Superior temporal gyrus (tissue), 1 donor: ENCODE measurements at regions not wholly inside any gene's neighbourhood (a gene's known extent, or its start where the extent isn't known, plus 50 kb on each side); places are given as distances from the start of the nearest gene placed in this dataset.
A peak's percentile ranks its signal among the peaks of the same experiment; 100 is the strongest.
"Not testable (repeated sequence)": the region's sequence is repeated elsewhere in the genome, so short reads cannot be mapped to it uniquely, and the experiment has no call there.

Experiments
- DNase-seq: peaks from one replicate; pipeline ENCODE4 v3.0.0-alpha.2; 2016; ENCODE audit errors: extremely low spot score

GRCh38 chr2:100703213-100703612, 116.7 kb upstream of the NPAS2 start:
- peak; percentile 27 for DNase-seq

- no peak for DNase-seq
Measured at GRCh38 chr2:100703739-100704138, 116.2 kb upstream of the NPAS2 start.

GRCh38 chr2:100704156-100704555, 115.8 kb upstream of the NPAS2 start:
- DNase-seq: no peak

GRCh38 chr2:100704711-100705110, 115.2 kb upstream of the NPAS2 start:
- DNase-seq: no peak

GRCh38 chr2:100707016-100707947, 112.7 kb upstream of the NPAS2 start:
- peak; percentile 42 for DNase-seq

- DNase-seq: no peak
Measured at GRCh38 chr2:100708333-100708732, 111.6 kb upstream of the NPAS2 start.

GRCh38 chr2:100713106-100713505, 106.8 kb upstream of the NPAS2 start:
- DNase-seq: no peak

- DNase-seq: not testable (repeated sequence)
Measured at GRCh38 chr2:100714396-100715010, 105.4 kb upstream of the NPAS2 start.

- DNase-seq: not testable (repeated sequence)
Measured at GRCh38 chr2:100715861-100716260, 104.1 kb upstream of the NPAS2 start.

GRCh38 chr2:100716581-100716980, 103.4 kb upstream of the NPAS2 start:
- DNase-seq: no peak

GRCh38 chr2:100718065-100718629, 101.8 kb upstream of the NPAS2 start:
- DNase-seq: no peak

GRCh38 chr2:100720445-100720844, 99.5 kb upstream of the NPAS2 start:
- no peak for DNase-seq

- no peak for DNase-seq
Measured at GRCh38 chr2:100721693-100722092, 98.2 kb upstream of the NPAS2 start.

GRCh38 chr2:100722125-100722524, 97.8 kb upstream of the NPAS2 start:
- DNase-seq: no peak

- no peak for DNase-seq
Measured at GRCh38 chr2:100726866-100727265, 93.1 kb upstream of the NPAS2 start.

- no peak for DNase-seq
Measured at GRCh38 chr2:100730290-100730868, 89.6 kb upstream of the NPAS2 start.

- DNase-seq: no peak
Measured at GRCh38 chr2:100731535-100731981, 88.4 kb upstream of the NPAS2 start.

GRCh38 chr2:100733391-100734187, 86.3 kb upstream of the NPAS2 start:
- no peak for DNase-seq

- no peak for DNase-seq
Measured at GRCh38 chr2:100736121-100736915, 83.6 kb upstream of the NPAS2 start.

GRCh38 chr2:100739735-100740432, 80.1 kb upstream of the NPAS2 start:
- DNase-seq: no peak
